HG03039 (cell line): ENCODE measurements at regions not wholly inside any gene's neighbourhood (a gene's known extent, or its start where the extent isn't known, plus 50 kb on each side); places are given as distances from the start of the nearest gene placed in this dataset.

Experiments
- ATAC-seq: cut with Tn5 transposase; IDR thresholded peaks from one replicate; pipeline ENCODE4 v1.9.1; 2021; ENCODE audit warnings: mild to moderate bottlenecking, moderate library complexity; ENCODE audit not compliant: unreplicated experiment

DNA sequence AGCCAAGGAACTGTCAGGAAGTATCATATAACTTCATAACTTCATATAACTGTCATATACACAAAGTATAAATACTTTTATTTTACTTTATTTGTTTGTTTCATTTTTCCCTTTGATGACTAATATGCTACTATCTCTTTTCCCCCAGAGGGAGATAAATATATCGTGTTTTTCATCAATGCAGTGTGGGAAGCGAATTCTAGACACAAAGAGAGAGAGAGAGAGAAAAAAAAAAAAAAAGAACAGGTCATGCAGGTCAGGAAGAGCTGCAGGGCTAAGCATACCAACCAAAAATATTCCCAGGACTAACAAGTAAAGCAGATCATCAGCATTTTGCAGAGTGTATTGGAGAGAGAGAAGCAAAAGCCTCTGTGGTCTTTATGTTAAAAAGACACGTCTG is 1849.2 kb downstream of the STIM2 start:
- ATAC-seq = no peak

GRCh38 chr4:28723371-28723770 is 1862.7 kb downstream of the STIM2 start:
- ATAC-seq = no peak

DNA sequence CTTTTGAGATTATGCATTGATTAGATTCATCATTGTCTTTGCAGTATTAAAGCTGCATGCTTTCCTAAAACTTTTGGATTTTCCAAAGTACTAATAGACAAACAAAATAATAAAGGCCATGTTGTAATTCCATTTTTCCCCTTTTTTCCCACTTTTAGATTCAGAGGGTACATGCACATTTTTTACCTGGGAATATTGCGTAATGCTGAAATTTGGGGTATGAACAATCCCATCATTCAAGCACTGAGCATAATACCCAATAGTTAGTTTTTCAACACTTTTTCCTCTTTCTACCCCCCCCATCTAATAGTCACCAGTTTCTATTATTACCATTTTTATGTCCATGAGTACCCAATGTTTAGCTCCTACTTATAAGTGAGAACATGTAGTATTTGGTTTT is 1863.6 kb downstream of the STIM2 start:
- no peak for ATAC-seq

DNA sequence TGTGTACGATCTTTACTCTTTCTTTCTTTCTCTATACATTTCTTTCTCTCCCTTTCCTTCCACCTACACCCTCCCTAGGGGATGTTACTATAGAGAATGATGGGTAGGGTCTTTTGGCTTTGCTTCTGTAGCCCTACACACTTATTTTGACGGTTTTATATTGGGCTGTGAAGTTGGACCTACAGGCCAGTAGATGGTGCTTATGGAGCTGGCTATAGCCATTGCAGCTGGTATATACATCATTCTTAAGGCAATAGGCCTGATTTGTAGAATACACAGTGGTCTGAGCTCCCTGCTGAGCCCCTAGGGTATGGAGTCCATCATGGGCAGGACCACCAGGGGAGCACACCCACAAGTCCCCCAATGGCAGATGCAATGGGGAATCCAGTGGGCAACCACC is 1869.7 kb downstream of the STIM2 start:
- no peak for ATAC-seq

- no peak for ATAC-seq
Observed at GRCh38 chr4:28744066-28744465, 1883.4 kb downstream of the STIM2 start.

- ATAC-seq = no peak
Observed at GRCh38 chr4:28754376-28754775, 1893.7 kb downstream of the STIM2 start.

DNA sequence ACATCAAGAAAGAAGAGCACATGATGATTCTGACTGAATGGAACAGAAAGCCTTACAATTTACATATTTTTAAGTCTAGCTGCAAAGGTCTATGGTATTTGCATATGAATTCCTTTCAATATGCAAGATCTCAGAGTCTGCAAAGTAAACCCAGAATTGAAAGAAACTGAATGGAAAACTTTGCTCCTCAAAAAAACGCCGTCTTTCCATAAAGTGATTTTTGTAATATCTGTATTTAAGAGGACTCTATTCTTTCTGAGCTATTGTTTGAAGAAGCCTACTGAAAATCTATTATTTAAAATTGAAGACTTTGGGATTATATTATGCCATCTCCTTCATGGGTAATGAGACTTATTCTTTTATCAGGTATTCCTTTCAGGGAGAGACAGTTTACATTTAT is 1894.4 kb downstream of the STIM2 start:
- no peak for ATAC-seq

DNA sequence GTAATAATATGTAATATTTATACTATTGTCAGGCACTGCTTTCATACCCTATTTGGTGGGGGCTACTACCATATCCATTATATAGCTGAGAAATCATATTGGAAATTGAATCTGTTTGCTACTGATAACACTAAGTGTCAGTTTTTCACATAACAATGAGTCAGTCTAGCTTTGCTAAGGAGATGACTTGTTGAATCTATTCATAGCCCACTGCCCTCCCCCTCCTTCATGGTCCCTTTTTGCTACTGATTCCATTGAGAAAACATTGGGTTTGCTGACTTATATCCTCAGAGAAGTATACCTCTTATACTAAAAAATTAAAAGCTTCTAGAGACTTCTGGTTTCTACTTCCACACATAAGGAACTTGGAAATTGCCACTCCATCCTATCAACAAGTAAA is 1898.4 kb downstream of the STIM2 start:
- ATAC-seq = no peak

DNA sequence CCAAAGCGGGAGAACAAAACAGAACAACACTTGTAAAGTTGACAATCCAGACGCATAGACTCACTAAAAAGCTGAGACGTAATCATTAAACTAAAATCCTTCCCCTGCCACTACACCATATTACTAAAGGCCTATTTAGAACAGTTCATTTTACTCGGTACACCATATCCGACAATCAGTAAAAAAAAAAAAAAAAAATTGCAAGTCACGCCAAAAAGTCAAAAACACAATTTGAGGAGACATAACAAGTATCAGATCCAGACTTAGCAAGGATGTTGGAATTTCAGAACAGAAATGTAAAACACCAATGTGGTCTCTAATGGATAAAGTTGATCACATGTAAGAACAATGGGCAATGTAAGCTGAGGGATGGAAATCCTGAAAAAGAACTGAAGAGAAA is 1899.4 kb downstream of the STIM2 start:
- ATAC-seq = no peak

GRCh38 chr4:28772066-28772465 is 1911.4 kb downstream of the STIM2 start:
- ATAC-seq = no peak

DNA sequence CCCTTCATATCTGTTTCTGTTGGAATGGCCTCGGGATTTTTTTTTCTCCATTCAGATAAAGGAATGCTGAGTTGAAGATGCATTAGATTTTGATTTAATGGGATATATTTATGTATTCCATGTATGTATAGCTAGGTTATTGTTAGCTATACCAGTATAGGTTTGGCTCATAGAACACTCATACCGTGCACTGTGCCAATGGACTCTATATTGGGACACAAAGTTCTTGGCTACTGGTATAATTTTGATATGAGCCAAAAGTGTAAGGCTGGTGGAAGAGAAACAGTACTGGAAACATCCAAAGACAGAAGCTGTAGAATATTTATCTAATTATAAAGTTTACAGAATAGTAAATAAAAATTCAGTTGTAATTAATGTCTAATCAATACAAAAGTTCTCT is 1912.1 kb downstream of the STIM2 start:
- no peak for ATAC-seq

DNA sequence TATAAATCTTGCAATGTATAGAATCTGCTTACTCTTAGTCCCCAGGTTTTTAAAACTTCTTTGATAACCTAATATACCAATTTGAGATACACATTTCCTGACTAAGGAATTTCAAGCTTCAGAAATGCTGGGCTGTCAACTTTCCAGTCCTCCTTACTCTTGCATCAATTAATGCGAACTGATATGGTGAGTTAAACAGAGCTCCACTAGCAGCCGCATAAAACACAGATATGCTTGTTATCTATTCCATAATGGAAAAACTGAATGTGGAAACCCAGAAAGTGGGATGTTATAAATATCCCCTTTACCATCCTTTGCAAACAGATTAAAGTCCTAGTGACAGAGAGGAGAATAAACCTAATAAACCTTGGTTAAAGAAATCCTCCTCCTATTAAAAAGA is 1913.7 kb downstream of the STIM2 start:
- no peak for ATAC-seq

GRCh38 chr4:28776004-28776403 is 1915.4 kb downstream of the STIM2 start:
- no peak for ATAC-seq

GRCh38 chr4:28784188-28784587 is 1923.5 kb downstream of the STIM2 start:
- ATAC-seq = no peak

GRCh38 chr4:28787947-28788346 is 1927.3 kb downstream of the STIM2 start:
- ATAC-seq = no peak

- ATAC-seq = no peak
Observed at GRCh38 chr4:28788929-28789490, 1928.4 kb downstream of the STIM2 start.

DNA sequence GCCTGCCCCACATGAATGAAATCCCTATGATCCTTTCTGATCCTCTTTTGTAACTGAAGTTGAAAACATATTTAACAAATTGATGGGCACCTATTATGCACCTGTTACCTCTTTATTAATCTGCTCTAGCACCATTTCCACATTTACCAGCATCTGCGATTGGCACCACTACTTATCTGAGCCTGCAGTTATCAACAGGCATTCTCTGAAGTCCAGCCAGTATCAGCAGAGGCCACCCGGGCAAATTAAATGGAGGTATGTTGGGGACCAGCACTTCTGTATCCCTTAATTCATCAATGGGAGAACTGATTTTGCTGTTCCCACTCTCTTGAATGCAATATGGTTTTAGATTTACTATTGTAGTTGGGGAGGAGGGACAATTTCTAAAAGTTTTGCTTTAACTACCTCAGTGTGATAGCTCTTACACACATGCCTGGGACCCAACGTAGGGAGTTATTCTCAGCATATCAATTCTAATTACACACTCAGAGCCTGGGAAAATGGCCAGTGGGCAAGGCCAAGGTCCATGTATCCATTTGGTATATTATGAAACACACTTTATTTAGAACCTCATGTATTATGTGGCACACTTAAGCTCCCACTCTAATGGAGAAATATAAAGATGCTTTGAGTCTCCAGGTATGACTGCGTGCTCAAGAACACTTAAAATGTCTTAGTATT is 1927.1 kb upstream of the PCDH7 start:
- no peak for ATAC-seq

- ATAC-seq = no peak
Observed at GRCh38 chr4:28799696-28800095, 1920.5 kb upstream of the PCDH7 start.

- no peak for ATAC-seq
Observed at GRCh38 chr4:28811025-28811424, 1909.1 kb upstream of the PCDH7 start.

DNA sequence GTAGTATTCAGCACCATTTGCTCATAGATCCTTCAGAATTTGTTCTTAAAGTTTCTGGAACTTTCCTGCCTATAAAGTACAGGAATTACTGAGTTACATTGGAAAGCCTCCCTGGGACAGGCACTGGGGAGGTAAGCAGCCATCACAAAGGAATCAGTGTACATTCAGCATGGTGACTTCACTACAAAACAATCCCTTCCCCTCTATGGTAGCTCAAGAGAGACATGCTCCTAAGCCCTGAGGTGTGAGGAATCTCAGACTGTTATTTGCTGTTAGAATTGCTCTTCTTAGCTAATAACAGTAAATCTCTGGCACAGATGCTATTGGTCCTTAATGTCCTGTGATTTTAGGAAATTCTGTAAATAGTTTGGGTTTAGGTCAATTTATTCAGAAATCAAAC is 1898.0 kb upstream of the PCDH7 start:
- ATAC-seq = no peak

DNA sequence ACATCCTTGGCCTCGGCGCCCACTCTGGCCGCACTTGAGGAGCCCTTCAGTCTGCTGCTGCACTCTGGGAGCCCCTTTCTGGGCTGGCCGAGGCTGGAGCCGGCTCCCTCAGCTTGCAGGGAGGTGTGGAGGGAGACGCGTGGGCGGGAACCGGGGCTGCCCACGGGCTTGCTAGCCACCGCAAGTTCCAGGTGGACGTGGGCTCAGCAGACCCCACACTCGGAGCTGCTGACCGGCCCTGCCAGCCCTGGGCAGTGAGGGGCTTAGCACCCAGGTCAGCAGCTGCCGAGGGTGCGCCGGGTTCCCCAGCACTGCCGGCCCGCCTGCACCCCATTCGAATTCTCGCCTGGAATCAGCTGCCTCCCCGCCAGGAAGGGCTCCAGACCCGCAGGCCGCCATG is 1892.3 kb upstream of the PCDH7 start:
- no peak for ATAC-seq

GRCh38 chr4:28831867-28832266 is 1888.3 kb upstream of the PCDH7 start:
- ATAC-seq = no peak

DNA sequence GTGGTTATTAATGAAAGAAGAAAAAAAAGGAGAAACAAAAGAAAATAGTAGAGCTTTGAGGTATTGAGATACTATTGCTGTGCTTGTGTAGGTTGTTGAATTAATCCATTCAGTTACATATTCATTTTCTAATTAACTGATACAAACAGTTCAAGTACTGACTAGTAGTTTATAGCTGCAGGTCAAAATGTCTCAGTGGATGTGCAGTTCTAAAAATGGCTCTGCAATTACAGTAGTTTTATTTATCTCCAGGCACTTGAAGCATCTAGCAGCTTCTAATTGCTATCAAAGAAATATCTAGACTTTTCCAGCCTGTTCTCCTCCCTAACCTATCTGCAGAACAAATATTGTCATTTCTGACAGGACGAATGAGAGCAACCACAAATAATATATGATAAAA is 1887.7 kb upstream of the PCDH7 start:
- no peak for ATAC-seq
